WTC11 (cell line): ENCODE measurements at regions not wholly inside any gene's neighbourhood (a gene's known extent, or its start where the extent isn't known, plus 50 kb on each side); places are given as distances from the start of the nearest gene placed in this dataset.

Experiments used
- ATAC-seq: fragments of 200-7000 bp; cut with Tn5 transposase; 2 replicates; pipeline ENCODE4 v1.10.0; 2021; ENCODE audit warnings: mild to moderate bottlenecking, moderate library complexity
- CTCF ChIA-PET: fragments of 300-600 bp; sonication (Branson Sonifier 250); formaldehyde crosslinking; loops from one replicate; lab custom pipeline; 2021; ENCODE audit warnings: antibody characterized with exemption; lab: Charles Lee
- POLR2A ChIA-PET: fragments of 350-600 bp; sonication (Branson Sonifier 250); formaldehyde crosslinking; loops from one replicate; lab custom pipeline; 2021; ENCODE audit warnings: antibody characterized with exemption; lab: Charles Lee
- DNase-seq: peaks from one replicate; pipeline ENCODE4 v3.0.0; 2021; ENCODE audit warnings: low spot score
- H3K27ac Mint-ChIP-seq: 2 replicates; pipeline ENCODE4 v1.8.0; 2021; ENCODE audit warnings: mixed read lengths
- H3K27me3 Mint-ChIP-seq: 2 replicates; pipeline ENCODE4 v1.8.0; 2021; ENCODE audit warnings: low read depth, mild to moderate bottlenecking, moderate library complexity, mixed read lengths
- H3K36me3 Mint-ChIP-seq: 2 replicates; pipeline ENCODE4 v1.8.0; 2021; ENCODE audit warnings: mixed read lengths
- H3K4me1 Mint-ChIP-seq: 2 replicates; pipeline ENCODE4 v1.8.0; 2022; ENCODE audit warnings: mixed read lengths
- H3K4me3 Mint-ChIP-seq: 2 replicates; pipeline ENCODE4 v1.8.0; 2021; ENCODE audit warnings: mild to moderate bottlenecking, moderate library complexity, mixed read lengths
- H3K9me3 Mint-ChIP-seq: 2 replicates; pipeline ENCODE4 v1.8.0; 2021; ENCODE audit warnings: mixed read lengths
- CREM ChIP-seq: sonication (generic); formaldehyde crosslinking; IDR thresholded peaks from 2 replicates; pipeline ENCODE4 v1.8.1; 2022; ENCODE audit warnings: mild to moderate bottlenecking, missing genetic modification reagents, moderate library complexity
- ESRRA ChIP-seq: sonication (generic); formaldehyde crosslinking; IDR thresholded peaks from 2 replicates; pipeline ENCODE4 v1.8.1; 2022; ENCODE audit warnings: mild to moderate bottlenecking, missing genetic modification reagents, borderline replicate concordance
- GTF2I ChIP-seq: fragments of 250-450 bp; sonication (Bioruptor Pico); conservative IDR thresholded peaks from 2 replicates; pipeline ENCODE4 v1.4.0; 2021; ENCODE audit warnings: mild to moderate bottlenecking
- HMGA2 ChIP-seq: fragments of 250-450 bp; sonication (Bioruptor Pico); IDR thresholded peaks from 2 replicates; pipeline ENCODE4 v1.4.0; 2021; ENCODE audit warnings: mild to moderate bottlenecking, moderate library complexity
- KAT7 ChIP-seq: sonication (generic); formaldehyde crosslinking; IDR thresholded peaks from 2 replicates; pipeline ENCODE4 v1.8.1; 2023; ENCODE audit warnings: missing genetic modification reagents, mild to moderate bottlenecking, borderline replicate concordance
- NFATC4 ChIP-seq: fragments of 250-450 bp; sonication (Bioruptor Pico); IDR thresholded peaks from 2 replicates; pipeline ENCODE4 v1.9.0; 2021; ENCODE audit warnings: mild to moderate bottlenecking
- RELA ChIP-seq: sonication (generic); formaldehyde crosslinking; IDR thresholded peaks from 2 replicates; pipeline ENCODE4 v1.8.1; 2022; ENCODE audit warnings: missing genetic modification reagents, mild to moderate bottlenecking, borderline replicate concordance
- SOX15 ChIP-seq: fragments of 250-450 bp; sonication (Bioruptor Pico); IDR thresholded peaks from 2 replicates; pipeline ENCODE4 v1.9.0; 2021; ENCODE audit warnings: mild to moderate bottlenecking
- STAT6 ChIP-seq: sonication (generic); formaldehyde crosslinking; conservative IDR thresholded peaks from 2 replicates; pipeline ENCODE4 v1.8.1; 2023; ENCODE audit warnings: mild to moderate bottlenecking, low read depth, missing genetic modification reagents, moderate library complexity
- TP53 ChIP-seq: sonication (generic); formaldehyde crosslinking; IDR thresholded peaks from 2 replicates; pipeline ENCODE4 v1.8.1; 2023; ENCODE audit warnings: mild to moderate bottlenecking, missing genetic modification reagents
- USF1 ChIP-seq: sonication (generic); formaldehyde crosslinking; IDR thresholded peaks from 2 replicates; pipeline ENCODE4 v1.8.0; 2022; ENCODE audit warnings: mild to moderate bottlenecking, missing genetic modification reagents
- ZBTB21 ChIP-seq: sonication (generic); formaldehyde crosslinking; IDR thresholded peaks from 2 replicates; pipeline ENCODE4 v1.8.1; 2023; ENCODE audit warnings: mild to moderate bottlenecking, missing genetic modification reagents, borderline replicate concordance
- ZBTB43 ChIP-seq: sonication (generic); formaldehyde crosslinking; IDR thresholded peaks from 2 replicates; pipeline ENCODE4 v1.8.1; 2023; ENCODE audit warnings: mild to moderate bottlenecking, missing genetic modification reagents
- ZNF219 ChIP-seq: sonication (generic); formaldehyde crosslinking; IDR thresholded peaks from 2 replicates; pipeline ENCODE4 v1.8.0; 2023; ENCODE audit warnings: missing genetic modification reagents, mild to moderate bottlenecking, borderline replicate concordance
- ZNF396 ChIP-seq: fragments of 250-450 bp; sonication (Bioruptor Pico); IDR thresholded peaks from 2 replicates; pipeline ENCODE4 v1.8.0; 2021; ENCODE audit warnings: mild to moderate bottlenecking, moderate library complexity, borderline replicate concordance
- ZNF423 ChIP-seq: fragments of 250-450 bp; sonication (Bioruptor Pico); IDR thresholded peaks from 2 replicates; pipeline ENCODE4 v2.1.2; 2022; ENCODE audit warnings: mild to moderate bottlenecking, moderate library complexity
- TF ChIP-seq, protein P1 (sequence below): sonication (generic); formaldehyde crosslinking; IDR thresholded peaks from 2 replicates; pipeline ENCODE4 v1.8.1; 2023; ENCODE audit warnings: mild to moderate bottlenecking, missing genetic modification reagents, borderline replicate concordance
- TF ChIP-seq, protein P2 (sequence below): fragments of 250-450 bp; sonication (Bioruptor Pico); IDR thresholded peaks from 2 replicates; pipeline ENCODE4 v1.9.0; 2021; ENCODE audit warnings: mild to moderate bottlenecking
- TF ChIP-seq, protein P3 (sequence below): sonication (generic); formaldehyde crosslinking; IDR thresholded peaks from 2 replicates; pipeline ENCODE4 v1.8.1; 2022; ENCODE audit warnings: low read depth, mild to moderate bottlenecking, moderate library complexity, missing genetic modification reagents, borderline replicate concordance

GRCh38 chr3:124572851-124573405, 157.3 kb upstream of the UMPS start (continued):
- TF ChIP-seq ZBTB43 (CRISPR knock-in tag) (no peak), KAT7 (CRISPR knock-in tag) (no peak)
- TF ChIP-seq, all 79 proteins: peak for 0

DNA sequence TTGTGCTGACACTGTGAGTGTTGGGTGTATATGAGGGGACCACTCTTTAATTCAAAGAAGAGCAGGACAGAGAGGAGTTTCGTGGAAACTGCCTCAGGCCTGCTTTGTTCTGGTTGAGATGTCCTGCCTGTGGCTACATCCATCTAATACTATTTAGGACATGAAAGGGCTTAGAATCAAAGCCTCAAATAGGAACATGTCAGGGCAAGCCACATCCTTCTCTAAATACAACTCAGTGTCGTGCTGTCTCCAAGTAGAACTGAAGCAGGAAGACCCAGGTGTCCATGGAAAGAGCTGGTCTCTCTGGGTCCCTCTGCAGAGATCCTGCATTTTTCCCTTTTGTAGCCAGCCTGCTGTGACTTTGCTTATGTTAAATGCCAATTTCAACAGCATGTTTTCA, 156.2 kb upstream of the UMPS start:
- H3K36me3 Mint-ChIP-seq = no peaks in the 10 kb centered on the region
- DNase-seq (no peak), ATAC-seq (no peak)
- POLR2A ChIA-PET = no interaction called here
- no peaks in the 10 kb centered on the region for H3K4me1 Mint-ChIP-seq
- no peaks in the 10 kb centered on the region for H3K9me3 Mint-ChIP-seq
- peaks cover 3% of the 10 kb centered on the region; the same call in 1 of the 2 replicates for H3K27me3 Mint-ChIP-seq
- no peak overlapping the region for H3K27ac Mint-ChIP-seq
- CTCF ChIA-PET = interaction anchor here (0.7 to 1.4 kb wide), 2 partner anchors 9 kb away, joined by 3 to 4 read pairs; no protein-coding TSS in a partner anchor
- H3K4me3 Mint-ChIP-seq = no peak overlapping the region
- TF ChIP-seq ESRRA = no peak
- TF ChIP-seq ZBTB43 (CRISPR knock-in tag) = no peak
- TF ChIP-seq, protein P1, sequence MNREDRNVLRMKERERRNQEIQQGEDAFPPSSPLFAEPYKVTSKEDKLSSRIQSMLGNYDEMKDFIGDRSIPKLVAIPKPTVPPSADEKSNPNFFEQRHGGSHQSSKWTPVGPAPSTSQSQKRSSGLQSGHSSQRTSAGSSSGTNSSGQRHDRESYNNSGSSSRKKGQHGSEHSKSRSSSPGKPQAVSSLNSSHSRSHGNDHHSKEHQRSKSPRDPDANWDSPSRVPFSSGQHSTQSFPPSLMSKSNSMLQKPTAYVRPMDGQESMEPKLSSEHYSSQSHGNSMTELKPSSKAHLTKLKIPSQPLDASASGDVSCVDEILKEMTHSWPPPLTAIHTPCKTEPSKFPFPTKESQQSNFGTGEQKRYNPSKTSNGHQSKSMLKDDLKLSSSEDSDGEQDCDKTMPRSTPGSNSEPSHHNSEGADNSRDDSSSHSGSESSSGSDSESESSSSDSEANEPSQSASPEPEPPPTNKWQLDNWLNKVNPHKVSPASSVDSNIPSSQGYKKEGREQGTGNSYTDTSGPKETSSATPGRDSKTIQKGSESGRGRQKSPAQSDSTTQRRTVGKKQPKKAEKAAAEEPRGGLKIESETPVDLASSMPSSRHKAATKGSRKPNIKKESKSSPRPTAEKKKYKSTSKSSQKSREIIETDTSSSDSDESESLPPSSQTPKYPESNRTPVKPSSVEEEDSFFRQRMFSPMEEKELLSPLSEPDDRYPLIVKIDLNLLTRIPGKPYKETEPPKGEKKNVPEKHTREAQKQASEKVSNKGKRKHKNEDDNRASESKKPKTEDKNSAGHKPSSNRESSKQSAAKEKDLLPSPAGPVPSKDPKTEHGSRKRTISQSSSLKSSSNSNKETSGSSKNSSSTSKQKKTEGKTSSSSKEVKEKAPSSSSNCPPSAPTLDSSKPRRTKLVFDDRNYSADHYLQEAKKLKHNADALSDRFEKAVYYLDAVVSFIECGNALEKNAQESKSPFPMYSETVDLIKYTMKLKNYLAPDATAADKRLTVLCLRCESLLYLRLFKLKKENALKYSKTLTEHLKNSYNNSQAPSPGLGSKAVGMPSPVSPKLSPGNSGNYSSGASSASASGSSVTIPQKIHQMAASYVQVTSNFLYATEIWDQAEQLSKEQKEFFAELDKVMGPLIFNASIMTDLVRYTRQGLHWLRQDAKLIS = no peak
- TF ChIP-seq, protein P2, sequence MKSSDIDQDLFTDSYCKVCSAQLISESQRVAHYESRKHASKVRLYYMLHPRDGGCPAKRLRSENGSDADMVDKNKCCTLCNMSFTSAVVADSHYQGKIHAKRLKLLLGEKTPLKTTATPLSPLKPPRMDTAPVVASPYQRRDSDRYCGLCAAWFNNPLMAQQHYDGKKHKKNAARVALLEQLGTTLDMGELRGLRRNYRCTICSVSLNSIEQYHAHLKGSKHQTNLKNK = no peak
- TF ChIP-seq ZNF219 (CRISPR knock-in tag) = no peak
- no peak for TF ChIP-seq RELA (CRISPR knock-in tag)
- TF ChIP-seq ZNF423 (CRISPR knock-in tag) = no peak
- TF ChIP-seq CREM (CRISPR knock-in tag) = no peak
- no peak for TF ChIP-seq ZNF396
- no peak for TF ChIP-seq GTF2I (CRISPR knock-in tag)
- TF ChIP-seq SOX15 = no peak
- no peak for TF ChIP-seq NFATC4 (CRISPR knock-in tag)
- TF ChIP-seq ZBTB21 (CRISPR knock-in tag) = no peak
- TF ChIP-seq, protein P3, sequence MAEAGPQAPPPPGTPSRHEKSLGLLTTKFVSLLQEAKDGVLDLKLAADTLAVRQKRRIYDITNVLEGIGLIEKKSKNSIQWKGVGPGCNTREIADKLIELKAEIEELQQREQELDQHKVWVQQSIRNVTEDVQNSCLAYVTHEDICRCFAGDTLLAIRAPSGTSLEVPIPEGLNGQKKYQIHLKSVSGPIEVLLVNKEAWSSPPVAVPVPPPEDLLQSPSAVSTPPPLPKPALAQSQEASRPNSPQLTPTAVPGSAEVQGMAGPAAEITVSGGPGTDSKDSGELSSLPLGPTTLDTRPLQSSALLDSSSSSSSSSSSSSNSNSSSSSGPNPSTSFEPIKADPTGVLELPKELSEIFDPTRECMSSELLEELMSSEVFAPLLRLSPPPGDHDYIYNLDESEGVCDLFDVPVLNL (CRISPR knock-in tag) = no peak
- TF ChIP-seq TP53 (CRISPR knock-in tag) = no peak
- no peak for TF ChIP-seq STAT6 (CRISPR knock-in tag)
- no peak for TF ChIP-seq USF1
- no peak for TF ChIP-seq HMGA2 (CRISPR knock-in tag)
